ENCODE measurements at regions not wholly inside any gene's neighbourhood (a gene's known extent, or its start where the extent isn't known, plus 50 kb on each side); places are given as distances from the start of the nearest gene placed in this dataset.

DNA sequence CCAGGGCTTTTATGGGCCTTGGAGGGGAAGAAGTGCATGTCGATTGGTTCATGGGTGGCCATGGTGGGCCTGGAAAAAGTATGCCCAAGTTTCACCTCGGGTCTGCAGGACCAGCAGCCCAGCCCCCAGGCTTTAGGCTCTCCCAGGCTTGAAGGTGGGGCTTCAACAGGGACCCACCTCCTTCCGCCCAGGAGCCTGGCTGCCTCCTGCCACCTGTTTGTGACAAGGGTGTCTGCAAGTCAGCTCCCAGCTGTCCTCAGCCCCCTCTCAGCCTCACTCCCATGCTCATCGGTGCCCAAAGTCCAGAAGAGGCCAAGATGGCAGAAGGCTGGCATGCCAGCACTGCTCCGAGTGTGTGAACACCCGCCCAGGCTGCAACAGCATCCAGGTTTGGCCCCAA, 1063.2 kb upstream of the ACO1 start:
- TF ChIP-seq CTCF (IDR thresholded peaks at IDR 0.05; ENCODE audit: low read length) (no peak), EZH2 (IDR thresholded peaks at IDR 0.05; ENCODE audit: borderline replicate concordance, low read length) (no peak)
